ENCODE measurements at regions not wholly inside any gene's neighbourhood (a gene's known extent, or its start where the extent isn't known, plus 50 kb on each side); places are given as distances from the start of the nearest gene placed in this dataset.

- H3K27me3 ChIP-seq (ENCODE audit: low read depth, low read length), result peaks cover 14% of the 10 kb centered on the region
Measured at GRCh38 chr3:10600726-10601125, 95.3 kb upstream of the ATP2B2 start.

GRCh38 chr3:10601151-10601856 lies 95.9 kb upstream of the ATP2B2 start:
- H3K27ac ChIP-seq (ENCODE audit: low read length), result no peak overlapping the region
- H2AFZ ChIP-seq (ENCODE audit: low read depth, low read length), result no peak overlapping the region
- H3K9ac ChIP-seq (ENCODE audit: low read length), result no peak overlapping the region
- no peaks in the 10 kb centered on the region for H3K79me2 ChIP-seq (ENCODE audit: low read length)
- H4K20me1 ChIP-seq (ENCODE audit: insufficient read depth, low read length), result no peaks in the 10 kb centered on the region
- H3K27me3 ChIP-seq (ENCODE audit: low read depth, low read length), result peaks cover 14% of the 10 kb centered on the region
- H3K9me3 ChIP-seq (ENCODE audit: insufficient read depth, low read length), result no peaks in the 10 kb centered on the region
- no peaks in the 10 kb centered on the region for H3K36me3 ChIP-seq (replicated peaks; ENCODE audit: low read depth, low read length)
- H3K4me3 ChIP-seq (ENCODE audit: low read length), result no peak overlapping the region
- H3K4me1 ChIP-seq (ENCODE audit: low read length), result peaks cover 6% of the 10 kb centered on the region
- no peak overlapping the region for H3K4me2 ChIP-seq (ENCODE audit: low read length)
- TF ChIP-seq CTCF (IDR thresholded peaks at IDR 0.05; ENCODE audit: low read depth, low read length) (no peak), EZH2phosphoT487 (IDR thresholded peaks at IDR 0.05; ENCODE audit: low read depth) (no peak)

More at GRCh38 chr3:10600726-10601125, 95.3 kb upstream of the ATP2B2 start:
- Histone ChIP-seq H3K9me3 (ENCODE audit: insufficient read depth, low read length) (no peaks in the 10 kb centered on the region), H3K27ac (ENCODE audit: low read length) (no peak overlapping the region), H2AFZ (ENCODE audit: low read depth, low read length) (no peak overlapping the region), H4K20me1 (ENCODE audit: insufficient read depth, low read length) (no peaks in the 10 kb centered on the region), H3K36me3 (replicated peaks; ENCODE audit: low read depth, low read length) (no peaks in the 10 kb centered on the region), H3K9ac (ENCODE audit: low read length) (no peak overlapping the region), H3K4me3 (ENCODE audit: low read length) (no peak overlapping the region), H3K4me1 (ENCODE audit: low read length) (peaks cover 6% of the 10 kb centered on the region), H3K79me2 (ENCODE audit: low read length) (no peaks in the 10 kb centered on the region), H3K4me2 (ENCODE audit: low read length) (no peak overlapping the region)
- TF ChIP-seq CTCF (IDR thresholded peaks at IDR 0.05; ENCODE audit: low read depth, low read length) (no peak), EZH2phosphoT487 (IDR thresholded peaks at IDR 0.05; ENCODE audit: low read depth) (no peak)

DNA sequence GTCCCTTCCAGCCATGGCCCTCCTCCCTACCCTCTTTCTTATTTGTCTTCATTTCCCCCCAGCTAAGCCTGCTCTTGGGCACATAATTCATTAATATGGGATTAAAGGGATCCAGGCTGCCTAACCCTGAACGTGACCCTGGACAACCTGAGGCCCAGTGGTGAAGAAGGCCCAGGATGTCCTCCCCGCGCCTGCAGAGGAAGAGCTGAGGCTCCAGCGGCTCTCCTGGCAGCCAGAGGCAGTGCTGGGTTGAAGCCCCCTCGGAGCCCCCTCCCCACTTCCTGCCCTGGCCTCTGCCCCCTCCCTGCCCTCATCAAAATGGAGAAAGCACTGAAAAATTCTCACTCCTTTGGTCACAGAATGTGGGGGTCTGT lies 96.5 kb upstream of the ATP2B2 start:
- TF ChIP-seq EZH2phosphoT487 (IDR thresholded peaks at IDR 0.05; ENCODE audit: low read depth) (no peak), CTCF (IDR thresholded peaks at IDR 0.05; ENCODE audit: low read depth, low read length) (no peak)
- Histone ChIP-seq H3K4me1 (ENCODE audit: low read length) (peaks cover 6% of the 10 kb centered on the region), H3K4me2 (ENCODE audit: low read length) (no peak overlapping the region), H3K79me2 (ENCODE audit: low read length) (no peaks in the 10 kb centered on the region), H3K4me3 (ENCODE audit: low read length) (no peak overlapping the region), H3K9ac (ENCODE audit: low read length) (no peak overlapping the region), H3K27me3 (ENCODE audit: low read depth, low read length) (peaks cover 14% of the 10 kb centered on the region), H3K36me3 (replicated peaks; ENCODE audit: low read depth, low read length) (no peaks in the 10 kb centered on the region), H2AFZ (ENCODE audit: low read depth, low read length) (no peak overlapping the region), H3K27ac (ENCODE audit: low read length) (no peak overlapping the region), H3K9me3 (ENCODE audit: insufficient read depth, low read length) (no peaks in the 10 kb centered on the region), H4K20me1 (ENCODE audit: insufficient read depth, low read length) (no peaks in the 10 kb centered on the region)

GRCh38 chr3:10602271-10602670 lies 96.9 kb upstream of the ATP2B2 start:
- Histone ChIP-seq H3K4me1 (ENCODE audit: low read length) (peaks cover 6% of the 10 kb centered on the region), H3K9ac (ENCODE audit: low read length) (no peak overlapping the region), H3K36me3 (replicated peaks; ENCODE audit: low read depth, low read length) (no peaks in the 10 kb centered on the region), H2AFZ (ENCODE audit: low read depth, low read length) (no peak overlapping the region), H3K4me2 (ENCODE audit: low read length) (no peak overlapping the region), H3K27ac (ENCODE audit: low read length) (no peak overlapping the region), H3K27me3 (ENCODE audit: low read depth, low read length) (peaks cover 14% of the 10 kb centered on the region), H4K20me1 (ENCODE audit: insufficient read depth, low read length) (no peaks in the 10 kb centered on the region), H3K79me2 (ENCODE audit: low read length) (no peaks in the 10 kb centered on the region), H3K4me3 (ENCODE audit: low read length) (no peak overlapping the region), H3K9me3 (ENCODE audit: insufficient read depth, low read length) (no peaks in the 10 kb centered on the region)
- no peak for TF ChIP-seq CTCF (IDR thresholded peaks at IDR 0.05; ENCODE audit: low read depth, low read length)
- TF ChIP-seq EZH2phosphoT487 (IDR thresholded peaks at IDR 0.05; ENCODE audit: low read depth), result no peak

All from OCI-LY3 (cell line).